Neural progenitor cell (in vitro differentiated cells): ENCODE measurements at regions not wholly inside any gene's neighbourhood (a gene's known extent, or its start where the extent isn't known, plus 50 kb on each side); places are given as distances from the start of the nearest gene placed in this dataset.

Experiments used
- CTCF ChIP-seq: fragments of 200-600 bp; sonication (generic); IDR thresholded peaks from 2 replicates; pipeline ENCODE4 v1.5.1; 2017; ENCODE audit warnings: antibody characterized with exemption, mild to moderate bottlenecking
- EZH2 ChIP-seq: fragments of 200-600 bp; sonication (generic); IDR thresholded peaks from 2 replicates; pipeline ENCODE4 v1.6.1; 2017; ENCODE audit warnings: antibody characterized with exemption, mild to moderate bottlenecking, moderate library complexity

GRCh38 chr11:25453471-25453870, 878.5 kb upstream of the ANO3 start:
- TF ChIP-seq CTCF: no peak
- no peak for TF ChIP-seq EZH2
